HL-60 (cell line): ENCODE measurements at regions not wholly inside any gene's neighbourhood (a gene's known extent, or its start where the extent isn't known, plus 50 kb on each side); places are given as distances from the start of the nearest gene placed in this dataset.

Experiments used
- DNase-seq, 2 experiments: peaks; one replicate each; pipeline ENCODE4 v3.0.0-alpha.2; 2010 to 2020; ENCODE audit warnings: low read depth in 1 of 2, low spot score in 1 of 2
- H3K27ac ChIP-seq: fragments of 250-450 bp; sonication (Bioruptor Pico); replicated peaks from 2 replicates; pipeline ENCODE4 v1.5.1; 2020; ENCODE audit warnings: mild to moderate bottlenecking, moderate library complexity
- H3K27me3 ChIP-seq: fragments of 250-450 bp; sonication (Bioruptor Pico); 2 replicates; pipeline ENCODE4 v1.5.1; 2021; ENCODE audit warnings: mild to moderate bottlenecking, moderate library complexity; ENCODE audit not compliant: insufficient read depth, poor library complexity, severe bottlenecking
- H3K4me3 ChIP-seq: replicated peaks from 2 replicates; pipeline ENCODE4 v1.5.1; 2011; ENCODE audit warnings: mild to moderate bottlenecking, control low read depth, low read length; ENCODE audit not compliant: insufficient read depth
- GABPA ChIP-seq: IDR thresholded peaks from 2 replicates; pipeline ENCODE4 v1.6.1; 2012; ENCODE audit warnings: low read depth
- POLR2AphosphoS5 ChIP-seq: IDR thresholded peaks from 2 replicates; pipeline ENCODE4 v1.6.1; 2012; ENCODE audit warnings: low read depth
- SPI1 ChIP-seq: IDR thresholded peaks from 2 replicates; pipeline ENCODE4 v1.6.1; 2012; ENCODE audit warnings: low read depth, mild to moderate bottlenecking, borderline replicate concordance
- TF ChIP-seq, protein P1 (sequence below): IDR thresholded peaks from 2 replicates; pipeline ENCODE4 v1.6.1; 2012; ENCODE audit warnings: low read depth; ENCODE audit not compliant: insufficient replicate concordance
- TF ChIP-seq, protein P2 (sequence below): IDR thresholded peaks from one replicate; pipeline ENCODE4 v1.5.1; 2011; ENCODE audit warnings: low read length, control low read depth, inconsistent platforms; ENCODE audit not compliant: insufficient read depth

DNA sequence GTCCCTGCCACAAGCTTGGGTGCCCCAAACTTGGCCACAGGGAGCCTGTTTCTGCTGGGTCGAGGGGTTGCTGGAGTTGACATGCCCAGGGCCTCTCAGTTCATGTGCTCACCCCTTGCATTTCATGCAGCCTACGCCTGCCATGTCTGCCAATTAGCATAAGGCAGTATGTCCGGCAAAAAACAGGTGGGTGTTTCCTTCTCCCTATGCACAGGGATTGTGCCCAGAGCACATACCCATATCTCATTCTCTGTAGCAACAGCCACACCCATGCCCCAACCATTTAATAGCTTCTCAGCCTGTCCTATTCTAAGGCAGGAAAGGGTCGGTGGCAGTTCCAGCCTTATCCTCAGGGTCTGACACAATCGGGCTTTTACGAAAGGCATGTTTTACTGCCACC, 340.4 kb upstream of the ASIC2 start:
- no peak for DNase-seq

DNA sequence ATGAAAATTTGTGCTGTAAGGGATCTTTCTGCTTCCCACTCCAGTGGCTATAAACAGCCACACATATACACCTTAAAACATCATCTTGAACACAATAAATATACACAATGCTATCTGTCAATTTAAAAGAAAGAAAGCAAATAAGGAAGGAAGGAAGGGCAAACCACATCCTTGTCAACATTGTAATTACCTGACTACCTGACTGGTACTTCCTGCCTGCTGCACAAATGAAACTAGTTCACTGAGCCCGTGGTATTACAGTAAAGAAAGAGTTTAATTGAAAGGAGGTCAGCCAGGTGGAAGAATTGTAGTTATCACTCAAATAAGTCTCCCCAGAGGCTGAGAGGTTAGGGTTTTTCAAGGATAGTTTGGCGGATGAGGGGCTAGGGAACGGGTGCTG, 344.4 kb upstream of the ASIC2 start:
- Histone ChIP-seq H3K27ac (no peak overlapping the region), H3K27me3 (no peaks in the 10 kb centered on the region), H3K4me3 (no peak overlapping the region)
- no peak for TF ChIP-seq GABPA
- TF ChIP-seq, protein P1, sequence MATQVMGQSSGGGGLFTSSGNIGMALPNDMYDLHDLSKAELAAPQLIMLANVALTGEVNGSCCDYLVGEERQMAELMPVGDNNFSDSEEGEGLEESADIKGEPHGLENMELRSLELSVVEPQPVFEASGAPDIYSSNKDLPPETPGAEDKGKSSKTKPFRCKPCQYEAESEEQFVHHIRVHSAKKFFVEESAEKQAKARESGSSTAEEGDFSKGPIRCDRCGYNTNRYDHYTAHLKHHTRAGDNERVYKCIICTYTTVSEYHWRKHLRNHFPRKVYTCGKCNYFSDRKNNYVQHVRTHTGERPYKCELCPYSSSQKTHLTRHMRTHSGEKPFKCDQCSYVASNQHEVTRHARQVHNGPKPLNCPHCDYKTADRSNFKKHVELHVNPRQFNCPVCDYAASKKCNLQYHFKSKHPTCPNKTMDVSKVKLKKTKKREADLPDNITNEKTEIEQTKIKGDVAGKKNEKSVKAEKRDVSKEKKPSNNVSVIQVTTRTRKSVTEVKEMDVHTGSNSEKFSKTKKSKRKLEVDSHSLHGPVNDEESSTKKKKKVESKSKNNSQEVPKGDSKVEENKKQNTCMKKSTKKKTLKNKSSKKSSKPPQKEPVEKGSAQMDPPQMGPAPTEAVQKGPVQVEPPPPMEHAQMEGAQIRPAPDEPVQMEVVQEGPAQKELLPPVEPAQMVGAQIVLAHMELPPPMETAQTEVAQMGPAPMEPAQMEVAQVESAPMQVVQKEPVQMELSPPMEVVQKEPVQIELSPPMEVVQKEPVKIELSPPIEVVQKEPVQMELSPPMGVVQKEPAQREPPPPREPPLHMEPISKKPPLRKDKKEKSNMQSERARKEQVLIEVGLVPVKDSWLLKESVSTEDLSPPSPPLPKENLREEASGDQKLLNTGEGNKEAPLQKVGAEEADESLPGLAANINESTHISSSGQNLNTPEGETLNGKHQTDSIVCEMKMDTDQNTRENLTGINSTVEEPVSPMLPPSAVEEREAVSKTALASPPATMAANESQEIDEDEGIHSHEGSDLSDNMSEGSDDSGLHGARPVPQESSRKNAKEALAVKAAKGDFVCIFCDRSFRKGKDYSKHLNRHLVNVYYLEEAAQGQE = no peak
- TF ChIP-seq, protein P2, sequence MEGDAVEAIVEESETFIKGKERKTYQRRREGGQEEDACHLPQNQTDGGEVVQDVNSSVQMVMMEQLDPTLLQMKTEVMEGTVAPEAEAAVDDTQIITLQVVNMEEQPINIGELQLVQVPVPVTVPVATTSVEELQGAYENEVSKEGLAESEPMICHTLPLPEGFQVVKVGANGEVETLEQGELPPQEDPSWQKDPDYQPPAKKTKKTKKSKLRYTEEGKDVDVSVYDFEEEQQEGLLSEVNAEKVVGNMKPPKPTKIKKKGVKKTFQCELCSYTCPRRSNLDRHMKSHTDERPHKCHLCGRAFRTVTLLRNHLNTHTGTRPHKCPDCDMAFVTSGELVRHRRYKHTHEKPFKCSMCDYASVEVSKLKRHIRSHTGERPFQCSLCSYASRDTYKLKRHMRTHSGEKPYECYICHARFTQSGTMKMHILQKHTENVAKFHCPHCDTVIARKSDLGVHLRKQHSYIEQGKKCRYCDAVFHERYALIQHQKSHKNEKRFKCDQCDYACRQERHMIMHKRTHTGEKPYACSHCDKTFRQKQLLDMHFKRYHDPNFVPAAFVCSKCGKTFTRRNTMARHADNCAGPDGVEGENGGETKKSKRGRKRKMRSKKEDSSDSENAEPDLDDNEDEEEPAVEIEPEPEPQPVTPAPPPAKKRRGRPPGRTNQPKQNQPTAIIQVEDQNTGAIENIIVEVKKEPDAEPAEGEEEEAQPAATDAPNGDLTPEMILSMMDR = no peak
- TF ChIP-seq POLR2AphosphoS5 = no peak
- no peak for TF ChIP-seq SPI1
- DNase-seq = no peak

More for the DNA sequence above, 340.4 kb upstream of the ASIC2 start:
- TF ChIP-seq, protein P1 = no peak
- TF ChIP-seq SPI1 (no peak), GABPA (no peak), POLR2AphosphoS5 (no peak)
- TF ChIP-seq, protein P2 = no peak
- Histone ChIP-seq H3K27me3 (no peaks in the 10 kb centered on the region), H3K4me3 (no peak overlapping the region), H3K27ac (no peak overlapping the region)

DNA sequence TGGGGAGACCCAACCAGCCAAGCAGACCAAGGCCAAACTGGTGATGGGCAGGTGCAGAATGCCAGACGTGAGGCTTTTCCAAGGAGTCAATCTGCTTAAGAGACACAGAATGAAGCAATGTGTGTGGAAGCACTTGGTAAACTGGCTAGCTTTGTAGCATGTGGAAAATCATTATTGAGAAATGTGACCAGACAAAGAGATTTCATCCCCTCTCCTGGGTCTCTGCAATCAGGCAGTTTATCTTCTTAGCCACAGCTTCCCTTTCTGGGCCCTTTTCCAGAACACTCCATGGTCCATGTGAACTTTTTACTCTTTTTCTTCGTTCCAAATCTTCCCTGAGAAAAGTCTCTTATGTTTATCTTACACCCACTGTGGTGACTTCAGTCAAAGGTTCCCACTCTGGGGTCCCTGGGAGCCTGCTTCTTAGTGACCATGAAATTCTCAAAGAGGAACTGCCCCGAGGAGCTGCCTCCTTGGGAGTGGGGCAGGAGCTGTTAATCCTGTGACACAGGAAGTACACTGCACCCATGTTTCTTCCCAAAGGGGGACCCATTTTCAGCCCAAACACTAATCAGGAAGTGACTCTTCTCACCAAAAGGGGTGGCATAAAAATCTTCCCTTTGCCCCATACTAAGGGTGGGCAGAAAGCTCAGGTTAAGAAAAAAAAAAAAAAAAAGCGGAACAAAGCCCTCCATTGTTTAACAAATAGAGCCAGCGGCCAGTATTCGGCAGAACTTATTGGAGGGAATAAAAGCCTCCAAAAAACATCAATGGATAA, 346.2 kb upstream of the ASIC2 start:
- TF ChIP-seq, protein P1 = peak; percentile 54
- peak; percentile 93 for TF ChIP-seq GABPA
- peak; percentile 48; the same call in 1 of the 2 replicates for TF ChIP-seq POLR2AphosphoS5
- peak; percentile 89; the same call in 1 of the 2 replicates for TF ChIP-seq SPI1
- TF ChIP-seq, protein P2 = no peak
- no peak overlapping the region for H3K4me3 ChIP-seq

More for the DNA sequence above, 346.2 kb upstream of the ASIC2 start:
- DNase-seq = peak; percentile 6 to 87
- H3K27me3 ChIP-seq = no peaks in the 10 kb centered on the region
- peak overlapping the region; percentile 83 for H3K27ac ChIP-seq
